ENCODE measurements at regions not wholly inside any gene's neighbourhood (a gene's known extent, or its start where the extent isn't known, plus 50 kb on each side); places are given as distances from the start of the nearest gene placed in this dataset.

- no peak for DNase-seq (ENCODE audit: low read depth in 2 of 2)
- no peak overlapping the region for H3K4me3 ChIP-seq (replicated peaks in 1 of 2; ENCODE audit: low read depth in 2 of 2, low read length in 2 of 2)
- TF ChIP-seq CTCF (IDR thresholded peaks at IDR 0.05; ENCODE audit: low read depth, low read length): no peak
Measured at GRCh38 chr12:58247633-58248032, 306.3 kb downstream of the ATP23 start.

- TF ChIP-seq CTCF (IDR thresholded peaks at IDR 0.05; ENCODE audit: low read depth, low read length): no peak
- no peak overlapping the region for H3K4me3 ChIP-seq (replicated peaks in 1 of 2; ENCODE audit: low read depth in 2 of 2, low read length in 2 of 2)
- DNase-seq (ENCODE audit: low read depth in 2 of 2): no peak
Measured at GRCh38 chr12:58248599-58248998, 307.2 kb downstream of the ATP23 start.

GRCh38 chr12:58249610-58250009, 308.2 kb downstream of the ATP23 start:
- H3K4me3 ChIP-seq (replicated peaks in 1 of 2; ENCODE audit: low read depth in 2 of 2, low read length in 2 of 2): no peak overlapping the region
- TF ChIP-seq CTCF (IDR thresholded peaks at IDR 0.05; ENCODE audit: low read depth, low read length): no peak
- peak in 1 of 2 donors; percentile 28 for DNase-seq (ENCODE audit: low read depth in 2 of 2)

- DNase-seq (ENCODE audit: low read depth in 2 of 2): no peak
- H3K4me3 ChIP-seq (replicated peaks in 1 of 2; ENCODE audit: low read depth in 2 of 2, low read length in 2 of 2): no peak overlapping the region
- no peak for TF ChIP-seq CTCF (IDR thresholded peaks at IDR 0.05; ENCODE audit: low read depth, low read length)
Measured at GRCh38 chr12:58250077-58250476, 308.7 kb downstream of the ATP23 start.

GRCh38 chr12:58252914-58253313, 311.5 kb downstream of the ATP23 start:
- no peak for DNase-seq (ENCODE audit: low read depth in 2 of 2)
- TF ChIP-seq CTCF (IDR thresholded peaks at IDR 0.05; ENCODE audit: low read depth, low read length): no peak
- H3K4me3 ChIP-seq (replicated peaks in 1 of 2; ENCODE audit: low read depth in 2 of 2, low read length in 2 of 2): no peak overlapping the region

- no peak overlapping the region for H3K4me3 ChIP-seq (replicated peaks in 1 of 2; ENCODE audit: low read depth in 2 of 2, low read length in 2 of 2)
- TF ChIP-seq CTCF (IDR thresholded peaks at IDR 0.05; ENCODE audit: low read depth, low read length): no peak
- no peak for DNase-seq (ENCODE audit: low read depth in 2 of 2)
Measured at GRCh38 chr12:58253663-58254062, 312.3 kb downstream of the ATP23 start.

- TF ChIP-seq CTCF (IDR thresholded peaks at IDR 0.05; ENCODE audit: low read depth, low read length): no peak
- DNase-seq (ENCODE audit: low read depth in 2 of 2): no peak
- H3K4me3 ChIP-seq (replicated peaks in 1 of 2; ENCODE audit: low read depth in 2 of 2, low read length in 2 of 2): no peak overlapping the region
Measured at GRCh38 chr12:58254463-58255100, 313.2 kb downstream of the ATP23 start.

Data from cardiac fibroblast (primary cell).